ENCODE measurements at regions not wholly inside any gene's neighbourhood (a gene's known extent, or its start where the extent isn't known, plus 50 kb on each side); places are given as distances from the start of the nearest gene placed in this dataset.

DNA sequence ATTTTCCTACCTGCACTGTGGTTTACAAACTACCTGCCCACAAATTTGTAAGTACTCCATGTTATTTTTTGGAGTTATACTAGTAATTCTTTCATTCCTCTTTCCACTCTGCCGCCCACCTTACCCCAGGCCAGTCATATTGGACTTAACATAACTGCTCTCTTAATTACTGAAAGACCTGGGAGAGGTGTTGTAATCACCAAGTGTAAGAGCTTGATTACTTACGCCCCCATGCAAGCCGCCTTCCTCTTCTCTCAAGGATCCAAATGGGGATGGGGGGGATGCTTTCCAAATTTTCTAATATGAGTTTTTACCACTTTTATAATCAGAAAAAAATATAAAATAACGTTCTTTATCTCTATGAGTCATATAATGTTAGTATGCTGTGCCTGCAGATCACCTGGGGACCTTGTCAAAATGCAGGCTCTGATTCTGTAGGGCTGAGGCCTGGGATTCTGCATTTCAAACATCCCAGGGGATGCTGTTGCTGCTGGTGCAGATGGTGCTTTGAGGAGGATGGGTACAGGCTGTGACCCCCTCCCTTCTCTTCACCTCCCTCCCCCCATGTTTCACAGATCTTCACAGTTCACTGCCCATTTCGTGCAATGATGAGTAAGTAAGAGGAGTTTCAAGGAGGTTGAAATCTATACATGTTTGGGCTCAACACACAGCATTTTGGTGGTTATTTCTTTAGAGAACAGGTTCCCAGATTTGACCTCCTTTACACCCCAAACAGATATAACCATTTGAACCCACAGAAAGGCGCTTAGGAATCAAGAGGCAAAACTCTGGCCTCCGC lies 87.3 kb downstream of the SEC61B start:
- H3K36me3 Mint-ChIP-seq (ENCODE audit: low read depth), result no peaks in the 10 kb centered on the region
- H3K27ac Mint-ChIP-seq, result no peak overlapping the region
- H3K9me3 Mint-ChIP-seq, result no peaks in the 10 kb centered on the region
- TF ChIP-seq, protein P1, sequence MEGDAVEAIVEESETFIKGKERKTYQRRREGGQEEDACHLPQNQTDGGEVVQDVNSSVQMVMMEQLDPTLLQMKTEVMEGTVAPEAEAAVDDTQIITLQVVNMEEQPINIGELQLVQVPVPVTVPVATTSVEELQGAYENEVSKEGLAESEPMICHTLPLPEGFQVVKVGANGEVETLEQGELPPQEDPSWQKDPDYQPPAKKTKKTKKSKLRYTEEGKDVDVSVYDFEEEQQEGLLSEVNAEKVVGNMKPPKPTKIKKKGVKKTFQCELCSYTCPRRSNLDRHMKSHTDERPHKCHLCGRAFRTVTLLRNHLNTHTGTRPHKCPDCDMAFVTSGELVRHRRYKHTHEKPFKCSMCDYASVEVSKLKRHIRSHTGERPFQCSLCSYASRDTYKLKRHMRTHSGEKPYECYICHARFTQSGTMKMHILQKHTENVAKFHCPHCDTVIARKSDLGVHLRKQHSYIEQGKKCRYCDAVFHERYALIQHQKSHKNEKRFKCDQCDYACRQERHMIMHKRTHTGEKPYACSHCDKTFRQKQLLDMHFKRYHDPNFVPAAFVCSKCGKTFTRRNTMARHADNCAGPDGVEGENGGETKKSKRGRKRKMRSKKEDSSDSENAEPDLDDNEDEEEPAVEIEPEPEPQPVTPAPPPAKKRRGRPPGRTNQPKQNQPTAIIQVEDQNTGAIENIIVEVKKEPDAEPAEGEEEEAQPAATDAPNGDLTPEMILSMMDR (IDR thresholded peaks at IDR 0.05), result no peak
- no peak overlapping the region for H3K4me3 Mint-ChIP-seq
- H3K27me3 Mint-ChIP-seq (ENCODE audit: insufficient read depth), result peaks cover 5% of the 10 kb centered on the region; the same call in 1 of the 2 replicates
- no peaks in the 10 kb centered on the region for H3K4me1 Mint-ChIP-seq (ENCODE audit: low read depth)
- no peak for DNase-seq

- no peaks in the 10 kb centered on the region for H3K9me3 Mint-ChIP-seq
- H3K27ac Mint-ChIP-seq, result no peak overlapping the region
- no peak overlapping the region for H3K4me3 Mint-ChIP-seq
- peaks cover 13% of the 10 kb centered on the region; the same call in 1 of the 2 replicates for H3K27me3 Mint-ChIP-seq (ENCODE audit: insufficient read depth)
- H3K4me1 Mint-ChIP-seq (ENCODE audit: low read depth), result no peaks in the 10 kb centered on the region
- DNase-seq, result no peak
- no peaks in the 10 kb centered on the region for H3K36me3 Mint-ChIP-seq (ENCODE audit: low read depth)
- TF ChIP-seq, protein P1 (IDR thresholded peaks at IDR 0.05), result no peak
Measured at GRCh38 chr9:99312736-99313135, 90.7 kb downstream of the SEC61B start.

DNA sequence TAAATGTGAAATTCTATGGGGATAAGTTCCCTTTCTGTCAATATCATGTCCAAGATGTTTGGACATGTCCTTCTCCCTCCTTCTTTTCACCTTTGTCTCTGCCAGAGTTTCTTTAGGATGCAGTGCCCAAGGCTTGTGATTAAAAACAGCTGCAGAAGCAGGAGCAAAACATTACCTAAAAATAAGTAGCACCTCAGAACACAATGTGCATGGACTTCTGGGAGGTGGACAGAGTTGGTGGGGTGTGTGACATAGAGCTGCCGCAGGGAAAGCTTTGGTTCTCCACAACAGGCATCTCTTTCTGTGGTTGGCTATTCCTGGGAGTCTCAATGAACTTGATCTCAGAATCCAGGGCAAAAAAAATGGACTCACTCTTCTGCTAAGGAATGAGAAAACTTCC lies 97.0 kb downstream of the SEC61B start:
- no peak for DNase-seq
- Mint-ChIP-seq H3K27ac (no peak overlapping the region), H3K9me3 (no peaks in the 10 kb centered on the region), H3K36me3 (ENCODE audit: low read depth) (no peaks in the 10 kb centered on the region), H3K4me1 (ENCODE audit: low read depth) (no peaks in the 10 kb centered on the region), H3K27me3 (ENCODE audit: insufficient read depth) (peaks cover 24% of the 10 kb centered on the region), H3K4me3 (no peak overlapping the region)
- TF ChIP-seq, protein P1 (IDR thresholded peaks at IDR 0.05), result no peak

DNA sequence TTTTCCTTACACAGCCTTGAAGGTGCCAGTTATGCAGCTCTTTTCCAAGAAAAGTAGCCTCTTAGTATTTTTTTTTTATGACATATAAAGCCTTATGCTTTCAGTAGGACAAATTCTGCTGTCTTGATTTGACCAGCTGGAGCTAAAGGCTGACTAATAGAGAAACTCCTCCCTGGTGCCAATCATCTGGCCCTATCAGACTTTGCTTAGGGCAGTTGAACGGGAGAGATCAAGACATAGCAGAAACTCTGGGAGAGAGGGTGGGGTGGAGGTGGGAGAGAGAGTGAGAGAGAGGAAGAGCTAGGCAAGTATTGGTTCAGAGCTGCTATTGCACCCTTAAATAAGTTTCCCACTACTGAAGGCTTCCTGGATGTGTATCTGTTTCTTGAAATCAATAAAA lies 100.2 kb downstream of the SEC61B start:
- no peak for DNase-seq
- Mint-ChIP-seq H3K27me3 (ENCODE audit: insufficient read depth) (peaks cover 26% of the 10 kb centered on the region), H3K27ac (no peak overlapping the region), H3K4me1 (ENCODE audit: low read depth) (peaks cover 10% of the 10 kb centered on the region; the same call in 1 of the 2 replicates), H3K4me3 (no peak overlapping the region), H3K9me3 (no peaks in the 10 kb centered on the region), H3K36me3 (ENCODE audit: low read depth) (no peaks in the 10 kb centered on the region)
- TF ChIP-seq, protein P1 (IDR thresholded peaks at IDR 0.05), result no peak

DNA sequence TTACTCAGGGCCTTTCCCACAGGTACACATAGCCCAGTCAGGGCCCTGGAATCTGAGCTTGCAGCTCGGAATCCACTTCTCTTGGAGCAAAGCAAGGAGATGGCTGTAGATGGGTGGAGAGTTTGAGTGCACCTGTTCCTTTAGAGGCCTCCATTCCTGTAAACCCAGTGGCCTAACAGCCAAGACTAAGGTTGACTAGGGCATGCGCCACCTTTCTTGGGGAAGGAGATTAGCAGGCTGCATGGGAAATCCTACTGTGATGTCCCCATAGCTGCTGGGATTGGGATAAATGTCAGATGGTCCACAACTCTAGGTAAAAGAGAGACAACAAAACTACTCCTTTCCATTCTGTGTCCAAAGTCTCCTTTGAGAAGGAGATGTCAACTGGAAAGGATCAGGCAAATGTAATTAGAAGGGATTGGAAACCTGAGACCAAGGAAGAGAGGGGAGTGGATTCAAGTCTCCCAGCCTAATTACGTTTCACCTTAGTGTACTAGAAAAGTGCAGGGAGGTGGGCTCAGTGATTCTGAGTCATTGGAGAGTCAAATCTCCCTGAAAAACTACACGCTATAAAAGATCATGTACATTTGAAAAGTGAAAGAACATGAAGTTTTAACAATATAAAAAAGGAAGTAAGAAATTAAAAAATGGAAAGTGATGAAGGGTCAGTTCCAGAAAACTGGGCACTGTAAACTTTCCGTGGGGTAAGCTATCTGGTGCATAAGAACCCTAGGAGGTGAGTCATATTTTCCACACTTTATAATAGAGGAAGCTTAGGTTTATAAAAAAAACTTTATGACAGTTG lies 104.2 kb downstream of the SEC61B start:
- Mint-ChIP-seq H3K4me3 (no peak overlapping the region), H3K27me3 (ENCODE audit: insufficient read depth) (peaks cover 16% of the 10 kb centered on the region), H3K36me3 (ENCODE audit: low read depth) (no peaks in the 10 kb centered on the region), H3K9me3 (no peaks in the 10 kb centered on the region), H3K4me1 (ENCODE audit: low read depth) (peaks cover 10% of the 10 kb centered on the region; the same call in 1 of the 2 replicates), H3K27ac (no peak overlapping the region)
- TF ChIP-seq, protein P1 (IDR thresholded peaks at IDR 0.05), result no peak
- DNase-seq, result no peak
